MCF 10A (cell line): ENCODE measurements at regions not wholly inside any gene's neighbourhood (a gene's known extent, or its start where the extent isn't known, plus 50 kb on each side); places are given as distances from the start of the nearest gene placed in this dataset.

Source experiments
- BruUV-seq: library from RNA; stranded (reverse); fragments of 400-500 nt; replicated peaks from 2 replicates; lab custom pipeline; 2021; lab: Mats Ljungman, UMichigan
- CTCF ChIA-PET: fragments of 300-600 bp; sonication (Branson Sonifier 250); formaldehyde crosslinking; extraction: SDS; loops from one replicate; lab custom pipeline; 2021; ENCODE audit warnings: antibody characterized with exemption, inconsistent platforms; lab: Yijun Ruan, JAX
- POLR2A ChIA-PET: fragments of 300-600, 350-650 bp; sonication (Branson Sonifier 250); formaldehyde crosslinking; extraction: SDS; loops from one replicate; lab custom pipeline; 2020; ENCODE audit warnings: antibody characterized with exemption, inconsistent platforms; lab: Yijun Ruan, JAX
- DNase-seq: peaks from one replicate; pipeline ENCODE4 v3.0.0-alpha.2; 2018; ENCODE audit not compliant: unreplicated experiment
- H3K27ac Mint-ChIP-seq: one replicate; pipeline ENCODE4 v1.8.0; 2022; ENCODE audit warnings: mild to moderate bottlenecking, low read depth, mixed read lengths; ENCODE audit not compliant: unreplicated experiment
- H3K27me3 Mint-ChIP-seq: one replicate; pipeline ENCODE4 v1.8.0; 2022; ENCODE audit warnings: mixed read lengths; ENCODE audit not compliant: insufficient read depth, unreplicated experiment
- H3K36me3 Mint-ChIP-seq: one replicate; pipeline ENCODE4 v1.8.0; 2022; ENCODE audit warnings: mild to moderate bottlenecking, moderate library complexity, mixed read lengths; ENCODE audit not compliant: insufficient read depth, unreplicated experiment
- H3K4me1 Mint-ChIP-seq: one replicate; pipeline ENCODE4 v1.8.0; 2022; ENCODE audit warnings: mixed read lengths; ENCODE audit not compliant: insufficient read depth, unreplicated experiment
- H3K4me3 Mint-ChIP-seq: one replicate; pipeline ENCODE4 v1.8.0; 2022; ENCODE audit warnings: mild to moderate bottlenecking, moderate library complexity, mixed read lengths; ENCODE audit not compliant: unreplicated experiment
- H3K9me3 Mint-ChIP-seq: one replicate; pipeline ENCODE4 v1.8.0; 2022; ENCODE audit warnings: mixed read lengths; ENCODE audit not compliant: unreplicated experiment
- intact Hi-C: fragments of 100-400 bp; cut with micrococcal nuclease; formaldehyde crosslinking; loops from 2 replicates; pipeline ENCODE4 v1.14.1; 2022
- TF ChIP-seq, protein P1 (sequence below): fragments of 200-600 bp; IDR thresholded peaks from one replicate; pipeline ENCODE4 v1.8.0; 2022; ENCODE audit warnings: antibody characterized with exemption, mild to moderate bottlenecking; ENCODE audit not compliant: unreplicated experiment

DNA sequence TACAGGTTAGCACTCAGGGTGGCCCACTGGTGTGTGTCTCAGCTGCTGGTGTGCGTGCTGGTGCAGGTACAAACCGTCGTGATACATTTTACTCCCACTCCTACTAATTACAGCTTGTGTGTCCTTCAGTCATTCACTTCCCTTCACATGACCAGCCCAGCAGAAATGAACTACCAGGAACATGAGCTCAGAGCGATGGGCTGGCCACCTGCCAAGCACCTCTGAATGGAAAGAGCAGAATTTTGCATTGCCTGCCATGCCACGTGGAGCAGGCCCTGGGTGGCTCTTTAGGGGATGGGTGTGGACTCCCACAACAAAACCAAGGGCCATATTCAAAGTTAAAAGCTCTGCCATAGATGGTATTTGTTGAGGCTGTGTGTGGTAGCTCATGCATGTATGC, 58.9 kb upstream of the PGM2 start:
- no TSS peak for BruUV-seq
- Mint-ChIP-seq H3K4me3 (no peak overlapping the region), H3K27me3 (no peaks in the 10 kb centered on the region), H3K36me3 (no peaks in the 10 kb centered on the region), H3K4me1 (peaks cover 16% of the 10 kb centered on the region), H3K27ac (no peak overlapping the region), H3K9me3 (no peaks in the 10 kb centered on the region)
- ChIA-PET POLR2A (interaction anchor here (0.7 to 2.6 kb wide), 5 partner anchors 9 to 101 kb away, joined by 3 to 12 read pairs (median 3); partner anchors contain the start of genes PGM2 and RELL1), CTCF (interaction anchor here (0.9 to 1.3 kb wide), 4 partner anchors 10 to 163 kb away, joined by 3 to 5 read pairs (median 3); no protein-coding TSS in a partner anchor)
- DNase-seq, result peak; percentile 64
- intact Hi-C loops, result no loop called here
- TF ChIP-seq, protein P1, sequence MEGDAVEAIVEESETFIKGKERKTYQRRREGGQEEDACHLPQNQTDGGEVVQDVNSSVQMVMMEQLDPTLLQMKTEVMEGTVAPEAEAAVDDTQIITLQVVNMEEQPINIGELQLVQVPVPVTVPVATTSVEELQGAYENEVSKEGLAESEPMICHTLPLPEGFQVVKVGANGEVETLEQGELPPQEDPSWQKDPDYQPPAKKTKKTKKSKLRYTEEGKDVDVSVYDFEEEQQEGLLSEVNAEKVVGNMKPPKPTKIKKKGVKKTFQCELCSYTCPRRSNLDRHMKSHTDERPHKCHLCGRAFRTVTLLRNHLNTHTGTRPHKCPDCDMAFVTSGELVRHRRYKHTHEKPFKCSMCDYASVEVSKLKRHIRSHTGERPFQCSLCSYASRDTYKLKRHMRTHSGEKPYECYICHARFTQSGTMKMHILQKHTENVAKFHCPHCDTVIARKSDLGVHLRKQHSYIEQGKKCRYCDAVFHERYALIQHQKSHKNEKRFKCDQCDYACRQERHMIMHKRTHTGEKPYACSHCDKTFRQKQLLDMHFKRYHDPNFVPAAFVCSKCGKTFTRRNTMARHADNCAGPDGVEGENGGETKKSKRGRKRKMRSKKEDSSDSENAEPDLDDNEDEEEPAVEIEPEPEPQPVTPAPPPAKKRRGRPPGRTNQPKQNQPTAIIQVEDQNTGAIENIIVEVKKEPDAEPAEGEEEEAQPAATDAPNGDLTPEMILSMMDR, result no peak

- no peaks in the 10 kb centered on the region for H3K9me3 Mint-ChIP-seq
- ChIA-PET POLR2A (interaction anchor here (0.7 to 2.6 kb wide), 4 partner anchors 9 to 100 kb away, joined by 3 to 12 read pairs (median 4); partner anchors contain the start of gene PGM2), CTCF (interaction anchor here (0.7 to 1.3 kb wide), 4 partner anchors 19 to 163 kb away, joined by 3 read pairs; no protein-coding TSS in a partner anchor)
- H3K36me3 Mint-ChIP-seq, result no peaks in the 10 kb centered on the region
- intact Hi-C loops, result no loop called here
- BruUV-seq, result no TSS peak
- H3K27ac Mint-ChIP-seq, result no peak overlapping the region
- DNase-seq, result no peak
- no peak overlapping the region for H3K4me3 Mint-ChIP-seq
- no peaks in the 10 kb centered on the region for H3K27me3 Mint-ChIP-seq
- TF ChIP-seq, protein P1, result no peak
- peaks cover 22% of the 10 kb centered on the region for H3K4me1 Mint-ChIP-seq
These were observed 59.5 kb upstream of the PGM2 start for GRCh38 chr4:37767019-37767418.

DNA sequence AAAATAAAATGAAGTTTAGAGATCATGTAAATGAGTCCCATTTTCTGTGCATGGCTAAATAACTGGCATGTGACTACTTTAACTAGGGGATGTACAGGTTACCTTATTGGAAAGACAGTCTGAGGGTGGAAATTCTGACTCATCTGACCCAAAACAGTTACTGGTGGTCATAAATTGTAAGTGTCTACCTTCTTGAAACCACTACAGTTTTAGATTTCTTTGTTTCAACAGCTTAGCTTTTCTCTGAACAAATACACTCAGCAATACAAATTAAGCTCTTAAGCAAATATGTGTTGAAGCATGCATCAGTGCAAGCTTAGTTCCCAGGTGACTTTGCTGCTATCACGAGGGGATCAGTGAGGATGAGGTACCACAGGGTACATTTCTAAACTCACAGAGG, 60.7 kb upstream of the PGM2 start:
- no peak overlapping the region for H3K4me3 Mint-ChIP-seq
- ChIA-PET CTCF (interaction anchor here (0.6 to 1.3 kb wide), 3 partner anchors 13 to 120 kb away, joined by 3 read pairs; no protein-coding TSS in a partner anchor), POLR2A (no interaction called here)
- no peak for DNase-seq
- intact Hi-C loops, result no loop called here
- H3K4me1 Mint-ChIP-seq, result peaks cover 22% of the 10 kb centered on the region
- no peaks in the 10 kb centered on the region for H3K36me3 Mint-ChIP-seq
- no peaks in the 10 kb centered on the region for H3K27me3 Mint-ChIP-seq
- TF ChIP-seq, protein P1, result no peak
- H3K27ac Mint-ChIP-seq, result no peak overlapping the region
- BruUV-seq, result no TSS peak
- no peaks in the 10 kb centered on the region for H3K9me3 Mint-ChIP-seq

DNA sequence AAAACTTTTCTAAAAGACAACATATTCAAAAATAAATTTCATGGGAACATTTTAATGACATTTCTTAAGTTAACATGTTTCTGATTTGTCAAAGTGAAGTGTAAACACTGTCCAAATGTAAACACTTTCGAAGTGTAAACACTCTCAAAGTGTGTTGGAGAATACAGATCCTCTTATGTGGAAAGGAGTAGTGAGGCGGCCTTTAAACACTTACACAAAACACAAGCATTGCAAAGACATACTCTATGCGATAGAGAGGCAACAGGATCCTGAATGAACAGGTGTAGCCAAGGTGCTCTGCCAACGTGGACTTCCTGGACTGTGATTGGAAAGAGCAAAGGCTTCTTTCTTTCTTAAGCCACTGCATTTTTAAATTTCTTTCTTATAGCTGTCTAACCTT, 62.7 kb upstream of the PGM2 start:
- Mint-ChIP-seq H3K4me3 (no peak overlapping the region), H3K36me3 (no peaks in the 10 kb centered on the region), H3K27ac (no peak overlapping the region), H3K27me3 (no peaks in the 10 kb centered on the region), H3K4me1 (peaks cover 22% of the 10 kb centered on the region), H3K9me3 (no peaks in the 10 kb centered on the region)
- intact Hi-C loops, result no loop called here
- BruUV-seq, result no TSS peak
- ChIA-PET POLR2A (no interaction called here), CTCF (no interaction called here)
- TF ChIP-seq, protein P1, result no peak
- no peak for DNase-seq
